Common myeloid progenitor, CD34-positive (primary cell): ENCODE measurements at regions not wholly inside any gene's neighbourhood (a gene's known extent, or its start where the extent isn't known, plus 50 kb on each side); places are given as distances from the start of the nearest gene placed in this dataset.

Experiments
- CTCF ChIA-PET: fragments of 350-600 bp; sonication (Branson Sonifier 250); formaldehyde crosslinking; loops from one replicate; lab custom pipeline; 2021; ENCODE audit warnings: antibody characterized with exemption; lab: Charles Lee
- POLR2A ChIA-PET: fragments of 350-600 bp; sonication (Branson Sonifier 250); formaldehyde crosslinking; loops from one replicate; lab custom pipeline; 2021; ENCODE audit warnings: antibody characterized with exemption; lab: Charles Lee
- DNase-seq, 3 donors: peaks; one replicate each; pipeline versions ENCODE4 v3.0.0 to v3.0.0-alpha.2; 2013
- H3K27ac ChIP-seq, 2 experiments: 1 replicate in 1 of 2; 2 replicates in 1 of 2; pipeline ENCODE4 v1.7.0; 2013; ENCODE audit warnings: inconsistent platforms in 2 of 2, low read length in 2 of 2, mild to moderate bottlenecking in 2 of 2, low read depth in 1 of 2, moderate library complexity in 1 of 2; ENCODE audit not compliant: severe bottlenecking in 2 of 2, insufficient read depth in 1 of 2, poor library complexity in 1 of 2
- H3K27me3 ChIP-seq, 5 experiments: replicated peaks in 2 of 5; 1 replicate in 3 of 5; 2 replicates in 2 of 5; pipeline versions ENCODE4 v1.6.1 to v1.7.0; 2013; ENCODE audit warnings: low read length in 4 of 5, mild to moderate bottlenecking in 2 of 5, moderate library complexity in 2 of 5, inconsistent platforms in 1 of 5; ENCODE audit not compliant: insufficient read depth in 5 of 5, control insufficient read depth in 4 of 5
- H3K36me3 ChIP-seq, 4 experiments: 1 replicate in 2 of 4; 2 replicates in 2 of 4; pipeline versions ENCODE4 v1.6.1 to v1.7.0; 2013; ENCODE audit warnings: low read length in 3 of 4, control low read depth in 1 of 4, mild to moderate bottlenecking in 1 of 4; ENCODE audit not compliant: control insufficient read depth in 4 of 4, insufficient read depth in 4 of 4
- H3K4me1 ChIP-seq, 4 experiments: 1 replicate in 3 of 4; 2 replicates in 1 of 4; pipeline versions ENCODE4 v1.6.1 to v1.7.1; 2013; ENCODE audit warnings: low read length in 3 of 4, mild to moderate bottlenecking in 3 of 4, control low read depth in 1 of 4, inconsistent platforms in 1 of 4, moderate library complexity in 1 of 4; ENCODE audit not compliant: control insufficient read depth in 4 of 4, insufficient read depth in 4 of 4; ENCODE audit errors: control extremely low read depth in 1 of 4
- H3K4me3 ChIP-seq, 7 experiments: 1 replicate in 4 of 7; 2 replicates in 3 of 7; pipeline versions ENCODE4 v1.5.1 to v1.7.0; 2013; ENCODE audit warnings: mild to moderate bottlenecking in 7 of 7, low read length in 6 of 7, moderate library complexity in 6 of 7, inconsistent platforms in 2 of 7, low read depth in 2 of 7, control low read depth in 1 of 7; ENCODE audit not compliant: insufficient read depth in 4 of 7, control insufficient read depth in 1 of 7; ENCODE audit errors: extremely low read depth in 1 of 7
- H3K9me3 ChIP-seq, 5 experiments: 1 replicate in 4 of 5; 2 replicates in 1 of 5; pipeline versions ENCODE4 v1.6.1 to v1.7.1; 2013; ENCODE audit warnings: low read length in 4 of 5, mild to moderate bottlenecking in 2 of 5, inconsistent platforms in 1 of 5, low read depth in 1 of 5, moderate library complexity in 1 of 5; ENCODE audit not compliant: control insufficient read depth in 4 of 5, insufficient read depth in 2 of 5; ENCODE audit errors: control extremely low read depth in 1 of 5
- WGBS: methylation state at CpG from one replicate; pipeline ENCODE4 v1.1.5; 2013; ENCODE audit not compliant: insufficient coverage; 5-methylcytosine and 5-hydroxymethylcytosine counted together

DNA sequence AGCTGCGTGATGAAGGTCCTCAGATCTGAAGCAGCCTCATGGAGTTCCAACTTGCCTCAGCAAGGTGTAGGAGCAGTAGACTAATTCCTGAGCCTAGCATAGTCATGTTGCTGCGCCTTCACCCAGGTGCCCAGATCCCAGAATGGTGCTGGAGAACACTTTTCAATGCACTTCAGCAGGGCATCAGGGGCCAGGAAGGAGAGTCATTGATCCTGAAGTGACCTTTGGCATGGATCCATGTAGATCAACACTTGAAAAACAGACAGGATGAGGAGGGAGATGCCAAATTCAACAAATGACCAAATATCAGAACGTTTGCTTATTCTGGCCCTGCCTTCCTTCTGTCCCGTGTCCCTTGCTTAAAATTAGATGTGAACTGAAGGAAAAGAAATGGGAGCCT, 91.9 kb downstream of the LEPR start:
- Histone ChIP-seq H3K4me3 (no peak overlapping the region), H3K4me1 (no peaks in the 10 kb centered on the region), H3K9me3 (no peaks in the 10 kb centered on the region), H3K36me3 (no peaks in the 10 kb centered on the region), H3K27me3 (no peaks in the 10 kb centered on the region), H3K27ac (no peak overlapping the region)
- POLR2A ChIA-PET: no interaction called here
- CTCF ChIA-PET: no interaction called here
- no peak for DNase-seq
- 98% methylated on average over 4 of the region's 4 CpGs for WGBS

DNA sequence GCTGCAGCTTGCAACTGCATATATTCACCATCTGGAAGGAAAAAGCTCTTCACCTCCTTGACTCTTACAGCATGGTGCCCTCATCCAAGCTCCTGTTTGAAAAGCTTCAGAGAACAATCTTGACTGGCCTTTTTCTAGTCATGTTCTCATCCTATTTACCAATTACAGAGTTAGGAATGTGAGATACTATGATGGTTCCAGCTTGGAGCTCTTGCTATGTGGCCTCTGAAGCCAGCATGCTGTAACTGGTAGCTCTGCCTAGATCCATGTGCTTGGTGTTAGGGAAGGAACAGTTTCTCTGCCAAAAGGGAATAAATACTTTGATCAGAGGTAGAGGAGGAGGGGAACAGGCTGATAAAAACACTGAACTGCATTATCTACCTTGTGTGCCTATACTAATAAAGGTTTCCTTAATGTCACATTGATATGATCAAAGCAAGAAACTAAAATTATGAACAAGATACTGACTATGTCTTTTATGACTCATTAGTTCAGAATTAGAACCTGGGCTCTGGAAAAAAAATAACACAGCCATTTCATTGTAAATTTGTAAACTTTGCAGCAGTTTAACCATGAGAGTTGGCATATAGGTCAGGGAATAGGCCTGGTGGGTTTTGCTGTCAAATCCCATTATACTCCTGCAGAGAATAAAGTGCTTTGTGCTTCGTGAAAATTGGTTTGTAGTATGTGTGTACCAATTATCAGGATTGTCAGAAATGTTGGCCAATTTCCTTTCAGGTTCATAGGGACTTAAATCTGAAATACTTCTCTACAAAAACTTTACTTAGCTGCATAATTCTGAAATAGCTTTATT, 92.7 kb downstream of the LEPR start:
- ChIA-PET POLR2A (no interaction called here), CTCF (no interaction called here)
- H3K9me3 ChIP-seq: no peaks in the 10 kb centered on the region
- no peak for DNase-seq
- no peaks in the 10 kb centered on the region for H3K27me3 ChIP-seq
- H3K4me3 ChIP-seq: no peak overlapping the region
- H3K4me1 ChIP-seq: no peaks in the 10 kb centered on the region
- H3K27ac ChIP-seq: no peak overlapping the region
- H3K36me3 ChIP-seq: no peaks in the 10 kb centered on the region
- WGBS: no CpG with 5 or more reads among the region's 1 CpG

DNA sequence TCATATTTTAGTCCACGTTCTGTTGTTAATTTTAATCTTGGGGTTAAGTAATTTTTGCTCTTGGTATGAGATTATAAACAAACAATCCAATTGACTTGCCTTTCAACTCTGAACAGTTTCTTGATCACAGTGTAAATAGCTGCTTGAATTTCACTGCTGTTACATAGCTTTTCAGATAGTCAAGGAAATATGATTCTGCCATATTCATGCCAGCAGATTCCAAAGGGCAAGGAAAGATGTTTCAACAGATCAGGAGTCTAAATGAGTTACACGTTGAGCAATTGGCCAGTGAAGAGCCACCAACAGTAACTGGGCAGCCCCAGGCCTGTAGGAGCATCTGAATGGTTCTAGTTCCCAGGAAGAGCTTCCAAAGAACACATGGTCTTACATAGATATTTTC, 93.6 kb downstream of the LEPR start:
- DNase-seq: no peak
- ChIA-PET POLR2A (no interaction called here), CTCF (interaction anchor here (0.8 kb wide), 1 partner anchor 83 kb away, joined by 3 read pairs; no protein-coding TSS in a partner anchor)
- H3K27ac ChIP-seq: no peak overlapping the region
- no peaks in the 10 kb centered on the region for H3K9me3 ChIP-seq
- H3K4me1 ChIP-seq: no peaks in the 10 kb centered on the region
- H3K4me3 ChIP-seq: no peak overlapping the region
- 88% methylated on average over 2 of the region's 2 CpGs for WGBS
- no peaks in the 10 kb centered on the region for H3K36me3 ChIP-seq
- no peaks in the 10 kb centered on the region for H3K27me3 ChIP-seq

DNA sequence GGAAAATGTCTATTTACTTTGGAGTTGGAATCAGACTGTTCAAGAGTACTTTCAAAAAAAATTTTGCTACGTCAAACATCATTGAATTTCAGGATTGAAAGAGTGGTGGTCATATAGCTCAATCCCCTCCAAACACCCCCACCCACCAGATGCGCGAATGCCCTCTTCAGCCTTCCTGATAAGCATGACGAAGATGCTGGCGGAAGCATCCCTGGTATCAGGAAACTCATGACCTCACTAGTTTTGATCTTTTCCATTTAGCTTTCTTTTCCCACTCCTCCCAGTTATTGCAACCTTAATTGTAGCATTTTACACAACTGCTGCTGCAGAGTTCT, 104.4 kb downstream of the LEPR start:
- peaks cover 8 to 42% (median 20%) of the 10 kb centered on the region in 5 experiments for H3K27me3 ChIP-seq
- POLR2A ChIA-PET: no interaction called here
- H3K4me3 ChIP-seq: peak overlapping the region in 5 of 7 experiments; percentile 47 to 74 (median 68)
- no peak overlapping the region for H3K27ac ChIP-seq
- H3K36me3 ChIP-seq: no peaks in the 10 kb centered on the region
- WGBS: 0% methylated on average over 1 of the region's 5 CpGs
- DNase-seq: no peak
- CTCF ChIA-PET: no interaction called here
- peaks cover 0 to 2% (median 0%) of the 10 kb centered on the region in 5 experiments for H3K9me3 ChIP-seq
- H3K4me1 ChIP-seq: peaks cover 0 to 14% (median 10%) of the 10 kb centered on the region in 4 experiments

DNA sequence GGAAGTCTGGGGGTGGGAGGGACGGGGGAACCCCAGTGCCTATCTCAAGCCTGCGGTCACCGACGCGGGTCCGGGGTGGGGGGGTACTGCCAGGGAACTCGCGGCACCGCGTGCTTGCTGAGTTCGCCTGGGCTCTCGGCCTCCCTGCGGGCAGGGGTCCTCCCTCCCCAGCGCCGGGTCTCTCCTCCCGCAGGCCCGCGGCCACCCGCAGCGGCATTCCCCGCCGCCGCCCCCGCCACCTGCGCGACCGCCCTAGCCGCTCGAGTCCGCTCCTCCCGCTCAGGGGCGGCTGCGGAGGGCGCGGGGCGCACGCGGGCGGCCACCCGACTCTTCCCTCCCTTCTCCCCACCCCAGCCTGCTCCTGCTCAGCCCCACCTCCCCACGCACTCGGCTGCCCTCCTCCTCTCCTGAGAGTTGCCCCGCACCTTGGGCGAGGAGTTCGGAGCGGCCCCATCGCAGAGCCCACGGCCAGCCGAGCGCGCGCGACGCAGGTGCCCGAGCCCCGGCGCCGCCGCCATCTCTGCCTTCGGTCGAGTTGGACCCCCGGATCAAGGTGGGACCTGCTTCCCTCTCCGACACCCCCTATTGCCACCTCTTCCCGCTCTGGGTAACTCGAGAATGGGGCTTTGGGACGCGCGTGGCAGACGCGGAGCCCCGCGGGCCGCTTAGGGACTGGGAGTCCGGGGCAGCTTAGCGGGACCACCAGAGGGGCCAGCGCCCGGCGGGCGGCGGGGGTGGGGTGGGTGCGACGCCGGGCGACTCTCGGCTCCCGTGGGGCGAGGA, 105.0 kb downstream of the LEPR start:
- peaks cover 8 to 42% (median 20%) of the 10 kb centered on the region in 5 experiments for H3K27me3 ChIP-seq
- H3K27ac ChIP-seq: no peak overlapping the region
- DNase-seq: peak in 2 of 3 donors; percentile 71 to 81
- POLR2A ChIA-PET: no interaction called here
- H3K36me3 ChIP-seq: no peaks in the 10 kb centered on the region
- CTCF ChIA-PET: no interaction called here
- peak overlapping the region; percentile 39 to 74 (median 61) for H3K4me3 ChIP-seq
- WGBS: under 1% methylated on average over 54 of the region's 87 CpGs
- peaks cover 0 to 14% (median 10%) of the 10 kb centered on the region in 4 experiments for H3K4me1 ChIP-seq
- H3K9me3 ChIP-seq: peaks cover 0 to 2% (median 0%) of the 10 kb centered on the region in 5 experiments

DNA sequence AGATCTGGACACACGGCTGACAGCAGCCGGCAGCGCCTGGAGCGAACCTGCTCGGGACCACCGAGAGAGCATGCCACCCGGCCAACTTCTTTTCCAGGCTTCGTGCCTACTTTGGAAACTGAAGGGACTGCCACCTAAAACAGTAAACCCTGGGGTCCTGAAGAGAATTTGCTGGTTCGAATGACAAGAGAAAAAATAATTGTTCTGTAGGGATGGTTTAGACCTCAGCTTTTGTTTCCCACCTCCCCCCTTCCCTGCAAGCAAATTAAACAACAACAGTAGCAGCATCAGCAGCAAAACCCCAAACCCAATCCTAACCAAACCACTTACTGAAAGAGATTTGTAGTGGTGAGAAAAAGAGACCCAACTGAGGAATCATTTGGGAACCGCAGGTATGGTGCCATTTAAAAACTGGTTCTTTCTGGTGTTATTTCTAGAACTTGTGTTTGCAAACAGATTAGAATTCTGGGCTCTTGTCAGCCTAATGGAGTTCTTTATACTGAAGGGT, 105.6 kb downstream of the LEPR start:
- POLR2A ChIA-PET: no interaction called here
- Histone ChIP-seq H3K4me1 (peaks cover 0 to 14% (median 10%) of the 10 kb centered on the region in 4 experiments), H3K4me3 (peak overlapping the region in 3 of 7 experiments; percentile 61 to 74 (median 68)), H3K27ac (peak overlapping the region in 1 of 2 experiments; percentile 52), H3K36me3 (no peaks in the 10 kb centered on the region), H3K9me3 (peaks cover 0 to 2% (median 0%) of the 10 kb centered on the region in 5 experiments), H3K27me3 (peaks cover 8 to 42% (median 20%) of the 10 kb centered on the region in 5 experiments)
- CTCF ChIA-PET: no interaction called here
- 23% methylated on average over 7 of the region's 10 CpGs for WGBS
- peak in 2 of 3 donors; percentile 13 to 26 for DNase-seq
